ENCODE measurements at regions not wholly inside any gene's neighbourhood (a gene's known extent, or its start where the extent isn't known, plus 50 kb on each side); places are given as distances from the start of the nearest gene placed in this dataset.

GRCh38 chr15:87135109-87135508, 1055.4 kb downstream of the AGBL1 start:
- TF ChIP-seq CTCF (IDR thresholded peaks at IDR 0.05): no peak
- H3K4me1 Mint-ChIP-seq: peaks cover under 1% of the 10 kb centered on the region
- H3K36me3 Mint-ChIP-seq (ENCODE audit: low read depth): no peaks in the 10 kb centered on the region
- H3K9me3 Mint-ChIP-seq: peaks cover 9% of the 10 kb centered on the region
- H3K27me3 Mint-ChIP-seq (ENCODE audit: low read depth, poor library complexity): no peaks in the 10 kb centered on the region
- H3K27ac Mint-ChIP-seq: no peak overlapping the region
- DNase-seq: no peak
- no peak overlapping the region for H3K4me3 Mint-ChIP-seq

GRCh38 chr15:87133704-87134103, 1054.0 kb downstream of the AGBL1 start:
- Mint-ChIP-seq H3K36me3 (ENCODE audit: low read depth) (no peaks in the 10 kb centered on the region), H3K27me3 (ENCODE audit: low read depth, poor library complexity) (no peaks in the 10 kb centered on the region), H3K4me1 (peaks cover 12% of the 10 kb centered on the region), H3K9me3 (peaks cover 4% of the 10 kb centered on the region), H3K4me3 (no peak overlapping the region), H3K27ac (no peak overlapping the region)
- no peak for TF ChIP-seq CTCF (IDR thresholded peaks at IDR 0.05)
- DNase-seq: no peak

GRCh38 chr15:87131067-87131466, 1051.4 kb downstream of the AGBL1 start:
- Mint-ChIP-seq H3K27ac (no peak overlapping the region), H3K27me3 (ENCODE audit: low read depth, poor library complexity) (no peaks in the 10 kb centered on the region), H3K36me3 (ENCODE audit: low read depth) (no peaks in the 10 kb centered on the region), H3K4me3 (no peak overlapping the region), H3K4me1 (peaks cover 12% of the 10 kb centered on the region), H3K9me3 (peaks cover 4% of the 10 kb centered on the region)
- no peak for DNase-seq
- no peak for TF ChIP-seq CTCF (IDR thresholded peaks at IDR 0.05)

- no peak overlapping the region for H3K27ac Mint-ChIP-seq
- no peaks in the 10 kb centered on the region for H3K27me3 Mint-ChIP-seq (ENCODE audit: low read depth, poor library complexity)
- no peak overlapping the region for H3K4me3 Mint-ChIP-seq
- H3K4me1 Mint-ChIP-seq: peaks cover 12% of the 10 kb centered on the region
- TF ChIP-seq CTCF (IDR thresholded peaks at IDR 0.05): no peak
- H3K36me3 Mint-ChIP-seq (ENCODE audit: low read depth): no peaks in the 10 kb centered on the region
- no peak for DNase-seq
- peaks cover 4% of the 10 kb centered on the region for H3K9me3 Mint-ChIP-seq
Observed at GRCh38 chr15:87129916-87130315, 1050.2 kb downstream of the AGBL1 start.

- Mint-ChIP-seq H3K9me3 (no peaks in the 10 kb centered on the region), H3K4me1 (peaks cover 18% of the 10 kb centered on the region), H3K27ac (no peak overlapping the region), H3K36me3 (ENCODE audit: low read depth) (no peaks in the 10 kb centered on the region), H3K27me3 (ENCODE audit: low read depth, poor library complexity) (no peaks in the 10 kb centered on the region), H3K4me3 (no peak overlapping the region)
- TF ChIP-seq CTCF (IDR thresholded peaks at IDR 0.05): no peak
- DNase-seq: no peak
Observed at GRCh38 chr15:87123676-87124382, 1044.2 kb downstream of the AGBL1 start.

GRCh38 chr15:87121336-87121735, 1041.7 kb downstream of the AGBL1 start:
- Mint-ChIP-seq H3K27ac (no peak overlapping the region), H3K4me1 (peaks cover 36% of the 10 kb centered on the region), H3K4me3 (no peak overlapping the region), H3K9me3 (no peaks in the 10 kb centered on the region), H3K27me3 (ENCODE audit: low read depth, poor library complexity) (no peaks in the 10 kb centered on the region), H3K36me3 (ENCODE audit: low read depth) (no peaks in the 10 kb centered on the region)
- DNase-seq: no peak
- no peak for TF ChIP-seq CTCF (IDR thresholded peaks at IDR 0.05)

All from nephron progenitor cell (in vitro differentiated cells).